Trophoblast cell (in vitro differentiated cells and primary cell): ENCODE measurements at regions not wholly inside any gene's neighbourhood (a gene's known extent, or its start where the extent isn't known, plus 50 kb on each side); places are given as distances from the start of the nearest gene placed in this dataset.

Source experiments
- DNase-seq, 2 donors: peaks; one replicate each; pipeline ENCODE4 v3.0.0-alpha.2; 2016
- H2AFZ ChIP-seq: 2 replicates; pipeline ENCODE4 v1.6.1; 2013; ENCODE audit warnings: low read length, moderate library complexity, mild to moderate bottlenecking; ENCODE audit not compliant: insufficient read depth, poor library complexity
- H2AK5ac ChIP-seq: 2 replicates; pipeline ENCODE4 v1.6.1; 2013; ENCODE audit warnings: mild to moderate bottlenecking, low read length
- H2BK120ac ChIP-seq: 2 replicates; pipeline ENCODE4 v1.6.1; 2013; ENCODE audit warnings: low read length, mild to moderate bottlenecking, moderate library complexity; ENCODE audit not compliant: insufficient read depth, poor library complexity
- H2BK12ac ChIP-seq: 2 replicates; pipeline ENCODE4 v1.6.1; 2013; ENCODE audit warnings: mild to moderate bottlenecking, low read length, moderate library complexity
- H2BK5ac ChIP-seq: 2 replicates; pipeline ENCODE4 v1.6.1; 2013; ENCODE audit warnings: low read length, low read depth, moderate library complexity, mild to moderate bottlenecking; ENCODE audit not compliant: poor library complexity
- H3K14ac ChIP-seq: 2 replicates; pipeline ENCODE4 v1.6.1; 2013; ENCODE audit warnings: mild to moderate bottlenecking, low read length
- H3K18ac ChIP-seq: 2 replicates; pipeline ENCODE4 v1.6.1; 2013; ENCODE audit warnings: mild to moderate bottlenecking, low read length
- H3K23ac ChIP-seq: 2 replicates; pipeline ENCODE4 v1.6.1; 2013; ENCODE audit warnings: low read length
- H3K27ac ChIP-seq: 2 replicates; pipeline ENCODE4 v1.5.1; 2013; ENCODE audit warnings: low read depth, mild to moderate bottlenecking, inconsistent platforms, low read length, moderate library complexity
- H3K27me3 ChIP-seq: 2 replicates; pipeline ENCODE4 v1.6.1; 2013; ENCODE audit warnings: inconsistent platforms, mild to moderate bottlenecking, low read length, moderate library complexity; ENCODE audit not compliant: insufficient read depth
- H3K36me3 ChIP-seq, 2 experiments: 1 replicate in 1 of 2; 2 replicates in 1 of 2; pipeline ENCODE4 v1.6.1; 2013; ENCODE audit warnings: low read length in 2 of 2, mild to moderate bottlenecking in 2 of 2, moderate library complexity in 1 of 2; ENCODE audit not compliant: insufficient read depth in 2 of 2, control insufficient read depth in 1 of 2
- H3K4ac ChIP-seq: 2 replicates; pipeline ENCODE4 v1.6.1; 2013; ENCODE audit warnings: low read depth, mild to moderate bottlenecking, low read length, moderate library complexity
- H3K4me1 ChIP-seq, 2 experiments: 1 replicate in 1 of 2; 2 replicates in 1 of 2; pipeline ENCODE4 v1.6.1; 2013; ENCODE audit warnings: low read length in 2 of 2, mild to moderate bottlenecking in 2 of 2, moderate library complexity in 1 of 2; ENCODE audit not compliant: insufficient read depth in 2 of 2, control insufficient read depth in 1 of 2
- H3K4me2 ChIP-seq: 2 replicates; pipeline ENCODE4 v1.6.1; 2013; ENCODE audit warnings: inconsistent platforms, mild to moderate bottlenecking, low read length, moderate library complexity
- H3K4me3 ChIP-seq: 2 replicates; pipeline ENCODE4 v1.5.1; 2013; ENCODE audit warnings: mild to moderate bottlenecking, low read depth, low read length, inconsistent platforms
- H3K79me1 ChIP-seq: one replicate; pipeline ENCODE4 v1.6.1; 2013; ENCODE audit warnings: low read length
- H3K79me2 ChIP-seq: 2 replicates; pipeline ENCODE4 v1.6.1; 2013; ENCODE audit warnings: low read length, mild to moderate bottlenecking; ENCODE audit not compliant: control insufficient read depth, insufficient read depth, poor library complexity
- H3K9ac ChIP-seq: 2 replicates; pipeline ENCODE4 v1.6.1; 2013; ENCODE audit warnings: mild to moderate bottlenecking, low read length
- H3K9me3 ChIP-seq: 2 replicates; pipeline ENCODE4 v1.6.1; 2013; ENCODE audit warnings: low read depth, mild to moderate bottlenecking, control low read depth, inconsistent platforms, low read length; ENCODE audit not compliant: insufficient read depth
- H4K12ac ChIP-seq: 2 replicates; pipeline ENCODE4 v1.6.1; 2013; ENCODE audit warnings: low read depth, mild to moderate bottlenecking, low read length, moderate library complexity
- H4K8ac ChIP-seq: 2 replicates; pipeline ENCODE4 v1.6.1; 2013; ENCODE audit warnings: low read depth, mild to moderate bottlenecking, low read length, moderate library complexity
- H4K91ac ChIP-seq: one replicate; pipeline ENCODE4 v1.6.1; 2013; ENCODE audit warnings: low read depth, mild to moderate bottlenecking, low read length, moderate library complexity
- WGBS: extraction: QIAGEN DNeasy Blood & Tissue Kit; methylation state at CpG from one replicate; pipeline ENCODE4 v1.1.7; 2013; ENCODE audit warnings: missing lambda C conversion rate; ENCODE audit not compliant: insufficient read length, insufficient coverage; ENCODE audit errors: extremely low coverage; 5-methylcytosine and 5-hydroxymethylcytosine counted together

DNA sequence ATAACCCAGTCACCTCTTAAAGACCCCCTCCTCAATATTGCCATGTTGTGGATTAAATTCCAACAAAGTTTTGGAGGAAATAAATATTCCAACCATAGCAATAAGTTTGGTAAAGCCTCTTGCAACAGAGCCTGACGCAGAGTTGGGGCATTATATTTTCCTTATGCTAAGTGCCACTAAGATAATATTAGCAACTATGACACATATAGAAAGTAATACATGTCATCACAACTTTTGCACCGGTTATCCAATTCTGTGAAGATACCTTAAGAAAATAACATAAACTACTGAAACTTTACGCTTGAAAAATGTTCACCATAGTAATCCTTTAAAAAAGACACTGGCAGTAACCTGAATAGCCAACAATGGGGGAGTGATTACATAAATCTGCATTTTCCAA is 52.2 kb upstream of the TRERF1 start:
- Histone ChIP-seq H3K4me3 (no peak overlapping the region), H4K12ac (no peak overlapping the region), H3K9ac (no peak overlapping the region), H3K23ac (no peak overlapping the region), H3K27ac (no peak overlapping the region), H3K27me3 (no peaks in the 10 kb centered on the region), H3K79me1 (no peaks in the 10 kb centered on the region), H2BK5ac (no peak overlapping the region), H3K36me3 (no peaks in the 10 kb centered on the region), H2AFZ (no peak overlapping the region), H2BK12ac (no peak overlapping the region), H3K79me2 (no peaks in the 10 kb centered on the region), H2AK5ac (no peak overlapping the region), H2BK120ac (no peak overlapping the region), H3K4ac (no peak overlapping the region), H3K18ac (no peak overlapping the region), H4K8ac (no peak overlapping the region), H3K4me1 (no peaks in the 10 kb centered on the region), H4K91ac (no peak overlapping the region), H3K4me2 (no peak overlapping the region), H3K9me3 (no peaks in the 10 kb centered on the region), H3K14ac (no peak overlapping the region)
- no CpG with 5 or more reads among the region's 3 CpGs for WGBS
- DNase-seq: no peak

DNA sequence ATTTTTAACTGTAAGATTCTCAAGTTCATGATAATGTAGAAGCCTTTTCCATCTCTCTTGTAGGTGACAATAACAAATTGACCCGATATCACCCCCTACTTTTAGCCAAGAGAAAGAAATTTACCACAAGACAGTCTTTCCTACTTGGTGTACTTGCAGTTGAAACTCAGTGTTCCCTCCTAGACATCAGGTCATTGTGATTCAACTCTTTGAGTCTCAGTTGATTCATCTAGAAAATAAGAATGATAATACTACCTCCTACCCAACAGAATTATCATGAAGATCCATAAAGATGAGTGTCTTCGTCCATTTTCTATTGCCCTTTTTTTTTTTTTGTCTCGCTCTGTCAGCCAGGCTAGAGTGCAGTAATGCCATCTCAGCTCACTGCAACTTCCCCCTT is 51.3 kb upstream of the TRERF1 start:
- Histone ChIP-seq H3K79me1 (no peaks in the 10 kb centered on the region), H2AK5ac (no peak overlapping the region), H3K4ac (no peak overlapping the region), H2BK5ac (no peak overlapping the region), H3K9me3 (no peaks in the 10 kb centered on the region), H2BK12ac (no peak overlapping the region), H3K14ac (no peak overlapping the region), H2AFZ (no peak overlapping the region), H3K27ac (no peak overlapping the region), H3K36me3 (no peaks in the 10 kb centered on the region), H3K4me1 (no peaks in the 10 kb centered on the region), H4K12ac (no peak overlapping the region), H3K27me3 (no peaks in the 10 kb centered on the region), H3K9ac (no peak overlapping the region), H4K8ac (no peak overlapping the region), H3K79me2 (no peaks in the 10 kb centered on the region), H2BK120ac (no peak overlapping the region), H3K23ac (no peak overlapping the region), H3K4me3 (no peak overlapping the region), H3K18ac (no peak overlapping the region), H3K4me2 (no peak overlapping the region), H4K91ac (no peak overlapping the region)
- WGBS: no CpG with 5 or more reads among the region's 3 CpGs
- DNase-seq: no peak

DNA sequence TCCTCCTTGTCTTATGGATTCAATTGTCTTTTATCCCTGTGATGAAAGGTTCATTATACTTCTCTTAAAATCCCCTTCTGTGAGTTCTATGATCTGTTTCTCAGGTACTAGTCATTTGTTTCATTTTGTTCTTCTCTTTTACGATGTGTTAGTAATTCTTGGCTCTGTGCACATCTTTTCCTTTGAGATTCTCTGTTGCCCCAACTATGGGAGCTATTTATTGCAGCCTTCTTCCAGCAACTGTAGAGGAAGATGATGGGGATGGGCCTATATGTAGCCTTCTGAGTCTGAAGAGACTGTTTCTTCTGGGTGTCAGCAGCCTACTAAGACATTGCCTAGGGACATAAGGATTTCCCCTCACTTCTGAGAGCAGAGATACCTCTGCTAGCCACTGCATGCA is 50.4 kb upstream of the TRERF1 start:
- Histone ChIP-seq H3K23ac (no peak overlapping the region), H3K4ac (no peak overlapping the region), H3K79me1 (no peaks in the 10 kb centered on the region), H3K27ac (no peak overlapping the region), H3K9me3 (no peaks in the 10 kb centered on the region), H4K8ac (no peak overlapping the region), H2BK12ac (no peak overlapping the region), H4K91ac (no peak overlapping the region), H2BK5ac (no peak overlapping the region), H3K4me3 (no peak overlapping the region), H2BK120ac (no peak overlapping the region), H3K4me2 (no peak overlapping the region), H3K18ac (no peak overlapping the region), H3K79me2 (no peaks in the 10 kb centered on the region), H4K12ac (no peak overlapping the region), H2AFZ (no peak overlapping the region), H3K9ac (no peak overlapping the region), H2AK5ac (no peak overlapping the region), H3K14ac (no peak overlapping the region), H3K36me3 (no peaks in the 10 kb centered on the region), H3K4me1 (no peaks in the 10 kb centered on the region), H3K27me3 (no peaks in the 10 kb centered on the region)
- WGBS: no CpG with 5 or more reads among the region's 1 CpG
- no peak for DNase-seq
